Cardiac fibroblast (primary cell): ENCODE measurements at regions not wholly inside any gene's neighbourhood (a gene's known extent, or its start where the extent isn't known, plus 50 kb on each side); places are given as distances from the start of the nearest gene placed in this dataset.
A peak's percentile ranks its signal among the peaks of the same experiment; 100 is the strongest.

ENCODE experiments used
- DNase-seq, 2 donors: peaks; one replicate each; pipeline versions ENCODE4 v3.0.0 to v3.0.0-alpha.2; 2010; ENCODE audit warnings: low read depth in 2 of 2
- H3K4me3 ChIP-seq, 2 donors: replicated peaks in 1 of 2; 1 replicate in 1 of 2; 2 replicates in 1 of 2; pipeline ENCODE4 v1.5.1; 2011; ENCODE audit warnings: low read depth in 2 of 2, low read length in 2 of 2, mild to moderate bottlenecking in 2 of 2, moderate library complexity in 1 of 2
- CTCF ChIP-seq: IDR thresholded peaks from one replicate; pipeline ENCODE4 v1.5.1; 2011; ENCODE audit warnings: low read depth, mild to moderate bottlenecking, low read length, inconsistent platforms

GRCh38 chr6:111984081-111984480, 69.8 kb upstream of the CCN6 start:
- DNase-seq = no peak
- TF ChIP-seq CTCF = no peak
- no peak overlapping the region for H3K4me3 ChIP-seq

- no peak overlapping the region for H3K4me3 ChIP-seq
- no peak for DNase-seq
- no peak for TF ChIP-seq CTCF
These were observed 69.2 kb upstream of the CCN6 start for GRCh38 chr6:111984516-111985201.

GRCh38 chr6:111985202-111985731, 68.6 kb upstream of the CCN6 start:
- no peak overlapping the region for H3K4me3 ChIP-seq
- DNase-seq = peak; percentile 74 to 97
- TF ChIP-seq CTCF = no peak

GRCh38 chr6:111986651-111987050, 67.3 kb upstream of the CCN6 start:
- no peak for TF ChIP-seq CTCF

GRCh38 chr6:111987295-111987694, 66.6 kb upstream of the CCN6 start:
- no peak overlapping the region for H3K4me3 ChIP-seq
- no peak for DNase-seq
- no peak for TF ChIP-seq CTCF

More at GRCh38 chr6:111986651-111987050, 67.3 kb upstream of the CCN6 start:
- no peak for DNase-seq
- H3K4me3 ChIP-seq = no peak overlapping the region

- no peak for TF ChIP-seq CTCF
- DNase-seq = no peak
- H3K4me3 ChIP-seq = no peak overlapping the region
These were observed 65.0 kb upstream of the CCN6 start for GRCh38 chr6:111988926-111989325.
